K562 (cell line): ENCODE measurements at regions not wholly inside any gene's neighbourhood (a gene's known extent, or its start where the extent isn't known, plus 50 kb on each side); places are given as distances from the start of the nearest gene placed in this dataset.

Source experiments
- ATAC-seq: fragments of 200-7000 bp; cut with Tn5 transposase; 3 replicates; pipeline ENCODE4 v1.9.1; 2020; ENCODE audit warnings: moderate library complexity
- BruUV-seq: library from RNA; stranded (reverse); fragments of 400-500 nt; replicated peaks from 2 replicates; lab custom pipeline; 2021; lab: Mats Ljungman, UMichigan
- CTCF ChIA-PET: fragments of 300-600 bp; formaldehyde crosslinking; extraction: SDS; loops from one replicate; lab custom pipeline; 2021; ENCODE audit warnings: low intra/inter-chr PET ratio; lab: Yijun Ruan, JAX
- POLR2A ChIA-PET: fragments of 300-600, 350-650 bp; sonication (Branson Sonifier 250); formaldehyde crosslinking; extraction: SDS; loops from one replicate; lab custom pipeline; 2021; ENCODE audit warnings: antibody characterized with exemption, inconsistent platforms; lab: Yijun Ruan, JAX
- DNase-seq, 4 experiments: peaks; one replicate each; pipeline versions ENCODE4 v3.0.0 to v3.0.0-alpha.2; 2011 to 2018; ENCODE audit warnings: low spot score in 3 of 4, mixed read lengths in 3 of 4; ENCODE audit errors: extremely low read depth in 1 of 4
- FAIRE-seq: peaks from 2 replicates; lab custom pipeline; 2011; peaks lifted over from hg19 to GRCh38; lab: Jason Lieb, UNC
- H2AFZ ChIP-seq: 2 replicates; pipeline ENCODE4 v1.6.0; 2011; ENCODE audit warnings: low read depth, low read length, control low read depth, inconsistent platforms
- H3K27ac ChIP-seq: fragments of 200-600 bp; 3 replicates; pipeline ENCODE4 v1.8.0; 2011; ENCODE audit warnings: low read depth, mild to moderate bottlenecking, control low read depth, inconsistent platforms, low read length, moderate library complexity, mixed read lengths; ENCODE audit errors: extremely low read depth
- H3K27me3 ChIP-seq, 2 experiments: fragments of 300-600 bp in 1 of 2; 2 replicates in 1 of 2; 3 replicates in 1 of 2; pipeline versions ENCODE4 v1.6.0 to v1.8.0; 2011; ENCODE audit warnings: inconsistent platforms in 2 of 2, low read length in 2 of 2, mild to moderate bottlenecking in 1 of 2, mixed read lengths in 1 of 2, moderate library complexity in 1 of 2; ENCODE audit not compliant: control insufficient read depth in 2 of 2, insufficient read depth in 2 of 2
- H3K36me3 ChIP-seq: fragments of 300-600 bp; 3 replicates; pipeline ENCODE4 v1.8.0; 2011; ENCODE audit warnings: mild to moderate bottlenecking, low read length, inconsistent platforms; ENCODE audit not compliant: control insufficient read depth, insufficient read depth
- H3K4me1 ChIP-seq, 2 experiments: fragments of 200-600 bp in 1 of 2; replicated peaks in 1 of 2; 2 replicates in 1 of 2; 3 replicates in 1 of 2; pipeline versions ENCODE4 v1.5.1 to v1.8.0; 2011; ENCODE audit warnings: inconsistent platforms in 2 of 2, low read length in 2 of 2, mild to moderate bottlenecking in 1 of 2, mixed read lengths in 1 of 2, moderate library complexity in 1 of 2; ENCODE audit not compliant: control insufficient read depth in 2 of 2, insufficient read depth in 2 of 2
- H3K4me2 ChIP-seq: 2 replicates; pipeline ENCODE4 v1.6.1; 2011; ENCODE audit warnings: low read length, control low read depth, inconsistent platforms, mixed read lengths; ENCODE audit not compliant: insufficient read depth
- H3K4me3 ChIP-seq: fragments of 200-600 bp; sonication (generic), shearing (Covaris generic); 2 replicates; pipeline ENCODE4 v1.5.1; 2016; ENCODE audit warnings: control low read depth, inconsistent platforms
- H3K79me2 ChIP-seq: fragments of 200-600 bp; 3 replicates; pipeline ENCODE4 v1.8.0; 2011; ENCODE audit warnings: low read length, inconsistent platforms; ENCODE audit not compliant: control insufficient read depth, insufficient read depth
- H3K9ac ChIP-seq, 2 experiments: 2 replicates each; pipeline versions ENCODE4 v1.6.0 to v1.6.1; 2011; ENCODE audit warnings: low read depth in 2 of 2, low read length in 2 of 2, control low read depth in 1 of 2, inconsistent platforms in 1 of 2, mild to moderate bottlenecking in 1 of 2, mixed read lengths in 1 of 2; ENCODE audit not compliant: insufficient read depth in 1 of 2
- H3K9me1 ChIP-seq: one replicate; pipeline ENCODE4 v1.6.0; 2011; ENCODE audit warnings: inconsistent platforms, mild to moderate bottlenecking, low read length, moderate library complexity; ENCODE audit not compliant: control insufficient read depth, insufficient read depth
- H3K9me3 ChIP-seq: replicated peaks from 2 replicates; pipeline ENCODE4 v1.5.1; 2011; ENCODE audit warnings: low read depth, low read length, inconsistent platforms; ENCODE audit not compliant: control insufficient read depth, insufficient read depth
- H4K20me1 ChIP-seq: replicated peaks from 2 replicates; pipeline ENCODE4 v1.6.1; 2011; ENCODE audit warnings: low read length, inconsistent platforms, mixed read lengths; ENCODE audit not compliant: control insufficient read depth, insufficient read depth
- CCNT2 ChIP-seq: IDR thresholded peaks from 2 replicates; pipeline ENCODE4 v1.6.1; 2011; ENCODE audit warnings: borderline replicate concordance, low read depth, mild to moderate bottlenecking, moderate library complexity, mixed read lengths, low read length; ENCODE audit not compliant: insufficient read length; ENCODE audit errors: extremely low read depth
- COPS2 ChIP-seq: fragments of 450-650 bp; conservative IDR thresholded peaks from 2 replicates; pipeline ENCODE4 v1.6.1; 2016; ENCODE audit warnings: mild to moderate bottlenecking, moderate library complexity
- DIDO1 ChIP-seq: fragments of 450-650 bp; IDR thresholded peaks from 2 replicates; pipeline ENCODE4 v1.6.1; 2016; ENCODE audit warnings: low read depth, missing biosample characterization, missing genetic modification characterization
- FOXP4 ChIP-seq: sonication (generic); formaldehyde crosslinking; IDR thresholded peaks from 2 replicates; pipeline ENCODE4 v1.8.0; 2022; ENCODE audit warnings: mild to moderate bottlenecking, missing genetic modification reagents, borderline replicate concordance
- HEY1 ChIP-seq: fragments of 250-450 bp; sonication (Bioruptor Pico); IDR thresholded peaks from 2 replicates; pipeline ENCODE4 v1.5.0; 2020; ENCODE audit warnings: mild to moderate bottlenecking, moderate library complexity, borderline replicate concordance
- KDM1A ChIP-seq, 2 experiments: fragments of 450-650 bp; IDR thresholded peaks; 2 replicates each; pipeline ENCODE4 v1.6.1; 2016; ENCODE audit warnings: mild to moderate bottlenecking in 2 of 2
- KDM2B ChIP-seq: fragments of 250-450 bp; sonication (Bioruptor Pico); IDR thresholded peaks from 2 replicates; pipeline ENCODE4 v1.8.0; 2021; ENCODE audit warnings: mild to moderate bottlenecking, moderate library complexity
- NCOA6 ChIP-seq: fragments of 450-650 bp; IDR thresholded peaks from 2 replicates; pipeline ENCODE4 v1.6.1; 2017; ENCODE audit warnings: mild to moderate bottlenecking
- SMARCA4 ChIP-seq: fragments of 450-650 bp; IDR thresholded peaks from 2 replicates; pipeline ENCODE4 v1.6.1; 2016
- SRSF3 ChIP-seq: fragments of 200-400 bp; formaldehyde crosslinking; IDR thresholded peaks from 2 replicates; pipeline ENCODE4 v1.6.1; 2016; ENCODE audit warnings: mild to moderate bottlenecking, low read length, moderate library complexity; ENCODE audit not compliant: insufficient read depth
- ZFP91 ChIP-seq: sonication (generic); formaldehyde crosslinking; IDR thresholded peaks from 2 replicates; pipeline ENCODE4 v1.8.0; 2022; ENCODE audit warnings: mild to moderate bottlenecking, missing genetic modification reagents
- ZKSCAN8 ChIP-seq: fragments of 200-800 bp; sonication (Bioruptor generic); IDR thresholded peaks from 2 replicates; pipeline ENCODE4 v1.6.1; 2016; ENCODE audit warnings: missing genetic modification characterization, missing compliant biosample characterization
- ZNF3 ChIP-seq: fragments of 250-450 bp; sonication (Bioruptor Pico); IDR thresholded peaks from 2 replicates; pipeline ENCODE4 v1.5.0; 2021; ENCODE audit warnings: mild to moderate bottlenecking, moderate library complexity
- ZNF699 ChIP-seq: fragments of 250-450 bp; sonication (Bioruptor Pico); IDR thresholded peaks from 2 replicates; pipeline ENCODE4 v1.8.0; 2021; ENCODE audit warnings: mild to moderate bottlenecking, moderate library complexity; ENCODE audit not compliant: insufficient replicate concordance
- WGBS: fragments of 100-300 bp; shearing (Covaris generic); methylation state at CpG from one replicate; pipeline ENCODE4 v1.1.6; 2016; ENCODE audit warnings: low coverage, mixed read lengths; ENCODE audit not compliant: insufficient coverage; ENCODE audit errors: missing lambda C conversion rate; 5-methylcytosine and 5-hydroxymethylcytosine counted together
- in situ Hi-C: fragments of 300-500 bp; cut with MboI; formaldehyde crosslinking; loops from 4 replicates; pipeline ENCODE4 v1.15.0; 2018; ENCODE audit warnings: inconsistent platforms, mixed read lengths
- intact Hi-C: fragments of 100-400 bp; cut with micrococcal nuclease; formaldehyde crosslinking; loops from 2 replicates; pipeline ENCODE4 v1.14.2; 2022

GRCh38 chr9:115263371-115264075 is 145.6 kb upstream of the TNC start:
- H4K20me1 ChIP-seq: no peaks in the 10 kb centered on the region
- no peaks in the 10 kb centered on the region for H3K79me2 ChIP-seq
- no peak overlapping the region for H3K9ac ChIP-seq
- DNase-seq: no peak
- CTCF ChIA-PET: no interaction called here
- no peak overlapping the region for H3K4me3 ChIP-seq
- no peak overlapping the region for H2AFZ ChIP-seq
- FAIRE-seq: no peak
- H3K36me3 ChIP-seq: no peaks in the 10 kb centered on the region
- H3K27ac ChIP-seq: no peak overlapping the region
- H3K4me1 ChIP-seq: no peaks in the 10 kb centered on the region
- ATAC-seq: no peak
- intact Hi-C loops: no loop called here
- no peaks in the 10 kb centered on the region for H3K9me3 ChIP-seq
- BruUV-seq: no TSS peak
- H3K9me1 ChIP-seq: no peaks in the 10 kb centered on the region
- 0% methylated on average over 2 of the region's 2 CpGs for WGBS
- H3K4me2 ChIP-seq: no peak overlapping the region
- in situ Hi-C loops: no loop called here
- H3K27me3 ChIP-seq: no peaks in the 10 kb centered on the region
- POLR2A ChIA-PET: no interaction called here
- TF ChIP-seq SRSF3: no peak
- no peak for TF ChIP-seq ZKSCAN8 (CRISPR knock-in tag)
- TF ChIP-seq SMARCA4: no peak
- TF ChIP-seq KDM1A (IDR thresholded peaks at IDR 0.05): no peak

GRCh38 chr9:115264313-115264712 is 146.4 kb upstream of the TNC start:
- no peaks in the 10 kb centered on the region for H3K79me2 ChIP-seq
- DNase-seq (no peak), ATAC-seq (no peak), FAIRE-seq (no peak)
- no peak overlapping the region for H2AFZ ChIP-seq
- no peak overlapping the region for H3K27ac ChIP-seq
- in situ Hi-C loops (no loop called here), intact Hi-C loops (no loop called here)
- ChIA-PET CTCF (no interaction called here), POLR2A (no interaction called here)
- no peaks in the 10 kb centered on the region for H4K20me1 ChIP-seq
- no peaks in the 10 kb centered on the region for H3K9me1 ChIP-seq
- BruUV-seq: no TSS peak
- H3K4me3 ChIP-seq: no peak overlapping the region
- no peak overlapping the region for H3K4me2 ChIP-seq
- no peak overlapping the region for H3K9ac ChIP-seq
- H3K9me3 ChIP-seq: no peaks in the 10 kb centered on the region
- H3K4me1 ChIP-seq: no peaks in the 10 kb centered on the region
- no peaks in the 10 kb centered on the region for H3K36me3 ChIP-seq
- no peaks in the 10 kb centered on the region for H3K27me3 ChIP-seq
- 0% methylated on average over 1 of the region's 1 CpG for WGBS
- TF ChIP-seq DIDO1 (tag) (no peak), CCNT2 (no peak), COPS2 (no peak), ZNF3 (CRISPR knock-in tag) (no peak), ZNF699 (CRISPR knock-in tag) (no peak), HEY1 (CRISPR knock-in tag) (no peak), FOXP4 (no peak), ZFP91 (no peak), NCOA6 (no peak), KDM2B (CRISPR knock-in tag) (no peak)
